ENCODE measurements at regions not wholly inside any gene's neighbourhood (a gene's known extent, or its start where the extent isn't known, plus 50 kb on each side); places are given as distances from the start of the nearest gene placed in this dataset.

DNA sequence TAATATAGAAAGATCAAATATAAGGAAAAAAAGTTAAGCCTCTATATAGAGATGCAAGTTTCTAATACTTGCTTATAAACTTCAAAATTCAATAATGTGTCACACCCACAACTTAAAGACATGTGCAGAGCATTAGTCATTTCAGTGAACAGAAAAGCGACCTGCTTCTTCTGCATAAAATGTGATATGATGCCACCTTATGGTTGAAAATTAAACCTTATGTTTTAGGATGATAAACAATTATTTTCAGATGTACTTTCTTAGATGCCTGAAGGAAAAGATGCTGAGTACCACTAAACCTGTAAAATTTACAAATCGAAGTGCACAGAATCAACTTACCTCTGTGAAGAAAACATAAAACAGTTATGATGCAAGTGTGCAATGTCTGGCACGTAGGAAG, 96.0 kb downstream of the MTERF1 start:
- TF ChIP-seq, protein P1, sequence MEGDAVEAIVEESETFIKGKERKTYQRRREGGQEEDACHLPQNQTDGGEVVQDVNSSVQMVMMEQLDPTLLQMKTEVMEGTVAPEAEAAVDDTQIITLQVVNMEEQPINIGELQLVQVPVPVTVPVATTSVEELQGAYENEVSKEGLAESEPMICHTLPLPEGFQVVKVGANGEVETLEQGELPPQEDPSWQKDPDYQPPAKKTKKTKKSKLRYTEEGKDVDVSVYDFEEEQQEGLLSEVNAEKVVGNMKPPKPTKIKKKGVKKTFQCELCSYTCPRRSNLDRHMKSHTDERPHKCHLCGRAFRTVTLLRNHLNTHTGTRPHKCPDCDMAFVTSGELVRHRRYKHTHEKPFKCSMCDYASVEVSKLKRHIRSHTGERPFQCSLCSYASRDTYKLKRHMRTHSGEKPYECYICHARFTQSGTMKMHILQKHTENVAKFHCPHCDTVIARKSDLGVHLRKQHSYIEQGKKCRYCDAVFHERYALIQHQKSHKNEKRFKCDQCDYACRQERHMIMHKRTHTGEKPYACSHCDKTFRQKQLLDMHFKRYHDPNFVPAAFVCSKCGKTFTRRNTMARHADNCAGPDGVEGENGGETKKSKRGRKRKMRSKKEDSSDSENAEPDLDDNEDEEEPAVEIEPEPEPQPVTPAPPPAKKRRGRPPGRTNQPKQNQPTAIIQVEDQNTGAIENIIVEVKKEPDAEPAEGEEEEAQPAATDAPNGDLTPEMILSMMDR (IDR thresholded peaks at IDR 0.05) = peak in 1 of 2 donors; percentile 7
- TF ChIP-seq POLR2A (IDR thresholded peaks at IDR 0.05) = no peak

All from suprapubic skin (tissue), 3 donors.